OCI-LY3 (cell line): ENCODE measurements at regions not wholly inside any gene's neighbourhood (a gene's known extent, or its start where the extent isn't known, plus 50 kb on each side); places are given as distances from the start of the nearest gene placed in this dataset.

Experiments used
- H2AFZ ChIP-seq: fragments of 200-600, 300-600 bp; shearing (Covaris generic); 2 replicates; pipeline ENCODE4 v1.6.0; 2014; ENCODE audit warnings: antibody characterized with exemption, low read depth, low read length
- H3K27ac ChIP-seq: fragments of 200-600, 300-600 bp; sonication (generic); 2 replicates; pipeline ENCODE4 v1.5.1; 2014; ENCODE audit warnings: mild to moderate bottlenecking, low read length, moderate library complexity, mixed read lengths
- H3K27me3 ChIP-seq: fragments of 200-600, 300-600 bp; sonication (generic); 2 replicates; pipeline ENCODE4 v1.6.1; 2014; ENCODE audit warnings: low read depth, low read length, mixed read lengths
- H3K36me3 ChIP-seq: fragments of 200-600, 300-600 bp; sonication (generic); replicated peaks from 2 replicates; pipeline ENCODE3; 2014; ENCODE audit warnings: low read depth, low read length, mixed read lengths
- H3K4me1 ChIP-seq: fragments of 300-600, 200-600 bp; sonication (generic); 2 replicates; pipeline ENCODE4 v1.6.1; 2014; ENCODE audit warnings: low read length, mixed read lengths
- H3K4me2 ChIP-seq: fragments of 200-600, 300-600 bp; sonication (generic); 2 replicates; pipeline ENCODE4 v1.6.1; 2014; ENCODE audit warnings: low read length, mixed read lengths
- H3K4me3 ChIP-seq: fragments of 300-600, 200-600 bp; sonication (generic); 2 replicates; pipeline ENCODE4 v1.5.1; 2014; ENCODE audit warnings: antibody characterized with exemption, mild to moderate bottlenecking, low read length, moderate library complexity
- H3K79me2 ChIP-seq: fragments of 300-600, 200-600 bp; shearing (Covaris generic); 2 replicates; pipeline ENCODE4 v1.6.1; 2014; ENCODE audit warnings: mild to moderate bottlenecking, low read length, mixed read lengths
- H3K9ac ChIP-seq: fragments of 300-600, 200-600 bp; shearing (Covaris generic); 2 replicates; pipeline ENCODE4 v1.6.0; 2014; ENCODE audit warnings: mild to moderate bottlenecking, low read length, moderate library complexity
- H3K9me3 ChIP-seq: fragments of 200-600, 300-600 bp; shearing (Covaris generic); 2 replicates; pipeline ENCODE4 v1.6.1; 2014; ENCODE audit warnings: low read length, mixed read lengths; ENCODE audit not compliant: insufficient read depth
- H4K20me1 ChIP-seq: fragments of 200-600, 300-600 bp; sonication (generic); 2 replicates; pipeline ENCODE4 v1.6.1; 2016; ENCODE audit warnings: low read length, mixed read lengths; ENCODE audit not compliant: insufficient read depth
- EZH2phosphoT487 ChIP-seq: fragments of 200-600 bp; shearing (Covaris generic); IDR thresholded peaks from 2 replicates; pipeline ENCODE4 v1.6.1; 2018; ENCODE audit warnings: antibody characterized with exemption, mixed run types, low read depth
- TF ChIP-seq, protein P1 (sequence below): fragments of 200-600, 300-600 bp; sonication (generic); IDR thresholded peaks from 2 replicates; pipeline ENCODE4 v1.5.1; 2014; ENCODE audit warnings: antibody characterized with exemption, low read length, low read depth

DNA sequence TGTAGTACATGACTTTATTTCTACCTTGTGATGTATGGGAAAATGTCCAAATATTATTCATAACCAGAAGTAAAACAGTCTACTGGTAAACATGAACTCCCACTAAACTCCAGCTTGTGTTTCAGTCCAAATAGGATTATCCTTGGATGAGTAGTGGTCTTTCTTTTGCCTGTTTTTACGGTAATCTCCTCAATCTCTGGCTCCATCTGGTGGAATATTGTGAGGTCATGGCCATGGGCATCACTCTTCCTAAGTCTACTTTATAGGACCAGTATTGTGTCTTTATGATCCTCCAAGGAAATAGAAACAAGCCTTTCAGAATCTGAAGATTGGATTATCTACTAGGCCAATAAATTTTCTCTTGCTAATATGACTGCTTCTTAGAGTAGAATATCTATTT is 505.0 kb downstream of the BMP2 start:
- H3K79me2 ChIP-seq = no peaks in the 10 kb centered on the region
- no peak overlapping the region for H2AFZ ChIP-seq
- H3K27me3 ChIP-seq = no peaks in the 10 kb centered on the region
- no peaks in the 10 kb centered on the region for H3K4me1 ChIP-seq
- H3K4me3 ChIP-seq = no peak overlapping the region
- H3K9ac ChIP-seq = no peak overlapping the region
- H3K9me3 ChIP-seq = no peaks in the 10 kb centered on the region
- H4K20me1 ChIP-seq = no peaks in the 10 kb centered on the region
- no peaks in the 10 kb centered on the region for H3K36me3 ChIP-seq
- no peak overlapping the region for H3K4me2 ChIP-seq
- TF ChIP-seq EZH2phosphoT487 = no peak
- TF ChIP-seq, protein P1, sequence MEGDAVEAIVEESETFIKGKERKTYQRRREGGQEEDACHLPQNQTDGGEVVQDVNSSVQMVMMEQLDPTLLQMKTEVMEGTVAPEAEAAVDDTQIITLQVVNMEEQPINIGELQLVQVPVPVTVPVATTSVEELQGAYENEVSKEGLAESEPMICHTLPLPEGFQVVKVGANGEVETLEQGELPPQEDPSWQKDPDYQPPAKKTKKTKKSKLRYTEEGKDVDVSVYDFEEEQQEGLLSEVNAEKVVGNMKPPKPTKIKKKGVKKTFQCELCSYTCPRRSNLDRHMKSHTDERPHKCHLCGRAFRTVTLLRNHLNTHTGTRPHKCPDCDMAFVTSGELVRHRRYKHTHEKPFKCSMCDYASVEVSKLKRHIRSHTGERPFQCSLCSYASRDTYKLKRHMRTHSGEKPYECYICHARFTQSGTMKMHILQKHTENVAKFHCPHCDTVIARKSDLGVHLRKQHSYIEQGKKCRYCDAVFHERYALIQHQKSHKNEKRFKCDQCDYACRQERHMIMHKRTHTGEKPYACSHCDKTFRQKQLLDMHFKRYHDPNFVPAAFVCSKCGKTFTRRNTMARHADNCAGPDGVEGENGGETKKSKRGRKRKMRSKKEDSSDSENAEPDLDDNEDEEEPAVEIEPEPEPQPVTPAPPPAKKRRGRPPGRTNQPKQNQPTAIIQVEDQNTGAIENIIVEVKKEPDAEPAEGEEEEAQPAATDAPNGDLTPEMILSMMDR = no peak
- H3K27ac ChIP-seq = no peak overlapping the region

DNA sequence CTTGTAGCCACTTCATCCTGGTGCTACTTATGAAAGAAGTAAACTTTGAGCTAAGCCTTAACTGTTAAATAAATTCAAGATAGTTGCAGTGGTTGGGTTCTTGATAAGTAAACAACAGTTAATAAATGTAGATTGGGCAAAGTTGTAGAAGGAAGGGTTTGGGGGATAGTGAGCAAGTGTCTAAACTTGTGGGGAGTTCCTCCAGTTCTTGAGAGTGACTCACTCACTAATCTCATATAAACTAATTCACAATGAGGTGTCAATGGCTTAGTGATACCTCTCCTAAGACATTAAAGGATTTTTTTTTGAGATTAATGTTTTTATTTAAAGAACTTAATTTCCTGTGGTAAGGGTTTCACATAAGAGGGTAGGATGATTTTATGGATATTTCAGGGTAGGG is 507.4 kb downstream of the BMP2 start:
- no peaks in the 10 kb centered on the region for H3K4me1 ChIP-seq
- H3K4me3 ChIP-seq = no peak overlapping the region
- no peaks in the 10 kb centered on the region for H3K9me3 ChIP-seq
- no peak overlapping the region for H2AFZ ChIP-seq
- no peaks in the 10 kb centered on the region for H3K36me3 ChIP-seq
- no peak overlapping the region for H3K27ac ChIP-seq
- H3K79me2 ChIP-seq = no peaks in the 10 kb centered on the region
- no peaks in the 10 kb centered on the region for H3K27me3 ChIP-seq
- H3K4me2 ChIP-seq = no peak overlapping the region
- TF ChIP-seq, protein P1 = no peak
- TF ChIP-seq EZH2phosphoT487 = no peak
- no peak overlapping the region for H3K9ac ChIP-seq
- no peaks in the 10 kb centered on the region for H4K20me1 ChIP-seq

DNA sequence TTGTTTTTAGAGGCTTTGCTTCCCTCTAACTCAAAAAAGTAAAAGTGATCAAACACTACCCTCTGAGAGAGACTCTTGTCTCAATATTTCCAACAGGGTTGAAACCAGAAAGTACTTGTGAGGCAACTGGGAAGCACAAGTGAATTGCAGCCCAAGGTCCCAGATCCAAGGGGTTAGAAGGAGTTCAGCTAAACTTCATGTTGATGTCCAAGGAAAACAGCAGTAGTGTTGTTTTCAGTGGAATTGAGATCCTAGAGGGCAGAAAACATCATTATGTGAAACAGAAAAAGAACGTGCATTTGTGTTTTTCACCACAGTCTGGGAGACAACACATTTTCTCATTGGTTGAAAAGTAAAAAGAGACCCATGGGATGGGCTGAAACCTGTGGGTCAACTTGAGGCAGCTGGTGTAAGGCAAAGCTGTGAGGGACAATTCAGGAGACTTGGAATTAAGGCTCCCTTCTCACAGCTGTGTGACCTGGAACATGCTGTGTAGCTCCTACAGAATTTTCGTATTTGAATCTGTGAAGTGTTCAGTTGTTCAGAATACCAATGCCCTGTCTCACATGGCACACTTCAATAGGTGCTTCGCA is 508.3 kb downstream of the BMP2 start:
- Histone ChIP-seq H3K4me2 (no peak overlapping the region), H3K4me1 (no peaks in the 10 kb centered on the region), H3K27ac (no peak overlapping the region), H3K9ac (no peak overlapping the region), H4K20me1 (no peaks in the 10 kb centered on the region), H3K79me2 (no peaks in the 10 kb centered on the region), H3K4me3 (no peak overlapping the region), H3K27me3 (no peaks in the 10 kb centered on the region), H3K9me3 (no peaks in the 10 kb centered on the region), H3K36me3 (no peaks in the 10 kb centered on the region), H2AFZ (no peak overlapping the region)
- TF ChIP-seq, protein P1 = no peak
- no peak for TF ChIP-seq EZH2phosphoT487

DNA sequence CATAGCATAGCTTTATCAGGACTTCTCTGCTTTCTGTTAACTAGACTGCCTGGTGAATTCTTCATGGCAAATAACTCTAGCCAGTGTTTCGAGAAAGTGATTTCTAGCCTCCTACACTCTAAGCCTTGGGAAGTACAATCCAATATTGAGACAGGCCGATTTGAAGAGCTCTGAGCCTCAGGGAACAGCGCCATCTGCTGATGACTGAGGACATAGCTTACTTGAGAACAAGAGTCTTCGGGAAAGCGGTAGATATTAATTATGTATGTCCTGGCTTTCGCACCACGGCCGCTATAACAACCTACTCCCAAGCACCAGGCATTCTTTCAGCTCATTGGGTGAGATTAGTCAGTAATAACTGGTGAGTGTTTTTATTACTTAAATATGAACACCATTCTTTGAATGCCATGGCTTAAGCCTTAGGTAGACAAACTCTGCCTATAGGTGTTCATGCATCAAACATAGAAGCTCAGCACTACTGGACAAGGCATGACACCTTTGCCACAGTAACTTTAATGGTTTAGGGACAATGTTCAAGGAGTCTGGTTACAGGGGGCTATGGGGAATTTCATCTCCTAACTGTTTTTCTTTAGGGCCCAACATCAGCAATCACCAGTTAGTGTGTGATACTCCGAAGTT is 518.6 kb downstream of the BMP2 start:
- H3K27me3 ChIP-seq = 0 out of 2 replicates have a peak, but pooled peaks cover 11% of the 10 kb centered on the region
- no peaks in the 10 kb centered on the region for H3K79me2 ChIP-seq
- H3K9me3 ChIP-seq = no peaks in the 10 kb centered on the region
- no peak overlapping the region for H3K27ac ChIP-seq
- no peak overlapping the region for H3K9ac ChIP-seq
- no peak overlapping the region for H3K4me3 ChIP-seq
- no peak for TF ChIP-seq EZH2phosphoT487
- TF ChIP-seq, protein P1 = peak; percentile 91
- H4K20me1 ChIP-seq = no peaks in the 10 kb centered on the region
- no peak overlapping the region for H3K4me2 ChIP-seq
- H3K4me1 ChIP-seq = no peaks in the 10 kb centered on the region
- no peak overlapping the region for H2AFZ ChIP-seq
- H3K36me3 ChIP-seq = no peaks in the 10 kb centered on the region
